Karpas-422 (cell line): ENCODE measurements at regions not wholly inside any gene's neighbourhood (a gene's known extent, or its start where the extent isn't known, plus 50 kb on each side); places are given as distances from the start of the nearest gene placed in this dataset.
"Not testable (repeated sequence)": the region's sequence is repeated elsewhere in the genome, so short reads cannot be mapped to it uniquely, and the experiment has no call there.

Experiments used
- DNase-seq: peaks from one replicate; pipeline ENCODE4 v3.0.0-alpha.2; 2015
- H2AFZ ChIP-seq: fragments of 200-600 bp; sonication (generic); 2 replicates; pipeline ENCODE4 v1.6.1; 2014; ENCODE audit warnings: antibody characterized with exemption, low read length, mixed read lengths
- H3K27ac ChIP-seq: fragments of 200-600 bp; sonication (generic); 2 replicates; pipeline ENCODE4 v1.5.1; 2014; ENCODE audit warnings: mild to moderate bottlenecking, low read length, moderate library complexity
- H3K27me3 ChIP-seq: fragments of 200-600 bp; sonication (generic); 2 replicates; pipeline ENCODE4 v1.6.1; 2014; ENCODE audit warnings: low read length, mixed read lengths
- H3K36me3 ChIP-seq: fragments of 200-600 bp; sonication (generic); 2 replicates; pipeline ENCODE4 v1.6.1; 2014; ENCODE audit warnings: low read length, mixed read lengths; ENCODE audit not compliant: insufficient read depth
- H3K4me1 ChIP-seq: fragments of 200-600 bp; sonication (generic); 2 replicates; pipeline ENCODE4 v1.6.1; 2014; ENCODE audit warnings: mild to moderate bottlenecking, low read length, mixed read lengths
- H3K4me2 ChIP-seq: fragments of 200-600 bp; sonication (generic); 2 replicates; pipeline ENCODE4 v1.6.1; 2014; ENCODE audit warnings: low read length, low read depth, mild to moderate bottlenecking; ENCODE audit not compliant: poor library complexity, severe bottlenecking
- H3K4me3 ChIP-seq: fragments of 200-600 bp; sonication (generic); 2 replicates; pipeline ENCODE4 v1.5.1; 2014; ENCODE audit warnings: mild to moderate bottlenecking, antibody characterized with exemption, low read length, mixed read lengths
- H3K79me2 ChIP-seq: fragments of 200-600 bp; sonication (generic); 2 replicates; pipeline ENCODE4 v1.6.1; 2014; ENCODE audit warnings: mild to moderate bottlenecking, low read length, mixed read lengths
- H3K9ac ChIP-seq: fragments of 200-600 bp; sonication (generic); 2 replicates; pipeline ENCODE4 v1.6.0; 2014; ENCODE audit warnings: low read length
- H3K9me2 ChIP-seq: fragments of 200-600 bp; sonication (generic), shearing (Covaris generic); replicated peaks from 2 replicates; pipeline ENCODE4 v1.6.0; 2014; ENCODE audit warnings: mild to moderate bottlenecking, low read length, moderate library complexity; ENCODE audit not compliant: insufficient read depth
- H3K9me3 ChIP-seq: fragments of 300-700, 200-600 bp; sonication (generic); 2 replicates; pipeline ENCODE4 v1.6.1; 2014; ENCODE audit warnings: low read length, mixed read lengths
- H4K20me1 ChIP-seq: fragments of 200-600 bp; sonication (generic); 2 replicates; pipeline ENCODE4 v1.6.1; 2014; ENCODE audit warnings: mild to moderate bottlenecking, antibody characterized with exemption, low read length, low read depth; ENCODE audit not compliant: insufficient read depth

GRCh38 chr16:7791028-7791590 lies 458.5 kb downstream of the RBFOX1 start:
- DNase-seq = no peak
- H3K9me2 ChIP-seq = 0 out of 2 replicates have a peak, but pooled peaks cover 7% of the 10 kb centered on the region
- H3K27me3 ChIP-seq = no peaks in the 10 kb centered on the region
- no peak overlapping the region for H3K4me2 ChIP-seq
- no peaks in the 10 kb centered on the region for H3K9me3 ChIP-seq
- H2AFZ ChIP-seq = no peak overlapping the region
- no peaks in the 10 kb centered on the region for H3K36me3 ChIP-seq
- H3K9ac ChIP-seq = no peak overlapping the region
- H3K4me1 ChIP-seq = no peaks in the 10 kb centered on the region
- H3K4me3 ChIP-seq = no peak overlapping the region
- H4K20me1 ChIP-seq = no peaks in the 10 kb centered on the region
- no peak overlapping the region for H3K27ac ChIP-seq
- H3K79me2 ChIP-seq = no peaks in the 10 kb centered on the region

- H3K79me2 ChIP-seq = no peaks in the 10 kb centered on the region
- no peaks in the 10 kb centered on the region for H3K27me3 ChIP-seq
- no peaks in the 10 kb centered on the region for H4K20me1 ChIP-seq
- H2AFZ ChIP-seq = no peak overlapping the region
- H3K4me3 ChIP-seq = no peak overlapping the region
- H3K9ac ChIP-seq = no peak overlapping the region
- H3K4me1 ChIP-seq = no peaks in the 10 kb centered on the region
- peaks cover 12% of the 10 kb centered on the region for H3K9me3 ChIP-seq
- no peaks in the 10 kb centered on the region for H3K9me2 ChIP-seq
- no peaks in the 10 kb centered on the region for H3K36me3 ChIP-seq
- no peak overlapping the region for H3K4me2 ChIP-seq
- H3K27ac ChIP-seq = no peak overlapping the region
- DNase-seq = no peak
These were observed 442.4 kb downstream of the RBFOX1 start for GRCh38 chr16:7775072-7775488.

GRCh38 chr16:7772722-7773121 lies 440.1 kb downstream of the RBFOX1 start:
- Histone ChIP-seq H3K4me2 (no peak overlapping the region), H3K9ac (no peak overlapping the region)

GRCh38 chr16:7769091-7769490 lies 436.4 kb downstream of the RBFOX1 start:
- not testable (repeated sequence) for H3K4me3 ChIP-seq, H3K79me2 ChIP-seq, H3K27me3 ChIP-seq, H3K9me2 ChIP-seq, H3K27ac ChIP-seq, H3K9me3 ChIP-seq, H2AFZ ChIP-seq, H3K36me3 ChIP-seq, DNase-seq, H3K4me2 ChIP-seq, H3K4me1 ChIP-seq, H4K20me1 ChIP-seq, H3K9ac ChIP-seq

More at GRCh38 chr16:7772722-7773121, 440.1 kb downstream of the RBFOX1 start:
- no peak overlapping the region for H3K4me3 ChIP-seq
- H3K4me1 ChIP-seq = no peaks in the 10 kb centered on the region
- no peaks in the 10 kb centered on the region for H3K79me2 ChIP-seq
- no peak overlapping the region for H3K27ac ChIP-seq
- no peak for DNase-seq
- no peaks in the 10 kb centered on the region for H3K9me2 ChIP-seq
- no peaks in the 10 kb centered on the region for H3K36me3 ChIP-seq
- no peak overlapping the region for H2AFZ ChIP-seq
- H3K9me3 ChIP-seq = peaks cover 12% of the 10 kb centered on the region
- no peaks in the 10 kb centered on the region for H3K27me3 ChIP-seq
- no peaks in the 10 kb centered on the region for H4K20me1 ChIP-seq

- no peak overlapping the region for H2AFZ ChIP-seq
- H3K4me1 ChIP-seq = no peaks in the 10 kb centered on the region
- no peaks in the 10 kb centered on the region for H3K36me3 ChIP-seq
- H3K9me3 ChIP-seq = no peaks in the 10 kb centered on the region; the same call in 1 of the 2 replicates
- no peak overlapping the region for H3K4me3 ChIP-seq
- no peak overlapping the region for H3K27ac ChIP-seq
- no peak overlapping the region for H3K9ac ChIP-seq
- H4K20me1 ChIP-seq = no peaks in the 10 kb centered on the region
- no peaks in the 10 kb centered on the region for H3K9me2 ChIP-seq
- H3K27me3 ChIP-seq = no peaks in the 10 kb centered on the region
- no peak for DNase-seq
- H3K4me2 ChIP-seq = no peak overlapping the region
- no peaks in the 10 kb centered on the region for H3K79me2 ChIP-seq
These were observed 432.5 kb downstream of the RBFOX1 start for GRCh38 chr16:7765079-7765550.

GRCh38 chr16:7763111-7763510 lies 430.5 kb downstream of the RBFOX1 start:
- no peaks in the 10 kb centered on the region for H3K4me1 ChIP-seq
- H3K4me2 ChIP-seq = no peak overlapping the region
- no peak overlapping the region for H3K4me3 ChIP-seq
- H4K20me1 ChIP-seq = no peaks in the 10 kb centered on the region
- no peak overlapping the region for H2AFZ ChIP-seq
- no peaks in the 10 kb centered on the region for H3K36me3 ChIP-seq
- H3K9ac ChIP-seq = no peak overlapping the region
- H3K9me3 ChIP-seq = no peaks in the 10 kb centered on the region; the same call in 1 of the 2 replicates
- H3K27me3 ChIP-seq = no peaks in the 10 kb centered on the region
- H3K79me2 ChIP-seq = no peaks in the 10 kb centered on the region
- DNase-seq = no peak
- no peaks in the 10 kb centered on the region for H3K9me2 ChIP-seq
- no peak overlapping the region for H3K27ac ChIP-seq
